GM23338 (cell line): ENCODE measurements at regions not wholly inside any gene's neighbourhood (a gene's known extent, or its start where the extent isn't known, plus 50 kb on each side); places are given as distances from the start of the nearest gene placed in this dataset.

Source experiments
- CREB1 ChIP-seq: fragments of 250-450 bp; sonication (Bioruptor Pico); IDR thresholded peaks from 2 replicates; pipeline ENCODE4 v1.5.0; 2020; ENCODE audit warnings: low read depth, mild to moderate bottlenecking, moderate library complexity
- CTCF ChIP-seq, 2 experiments: fragments of 200-600 bp in 1 of 2; sonication (generic) in 1 of 2; conservative IDR thresholded peaks; 2 replicates each; pipeline versions ENCODE4 v1.5.1 to v1.6.1; 2016 to 2017; ENCODE audit warnings: antibody characterized with exemption in 2 of 2, low read depth in 2 of 2, mild to moderate bottlenecking in 2 of 2, moderate library complexity in 1 of 2
- ETS1 ChIP-seq: IDR thresholded peaks from 2 replicates; pipeline ENCODE4 v1.6.1; 2016; ENCODE audit warnings: antibody characterized with exemption
- EZH2 ChIP-seq: fragments of 200-600 bp; sonication (generic); IDR thresholded peaks from one replicate; pipeline ENCODE4 v1.8.0; 2017; ENCODE audit warnings: antibody characterized with exemption, mild to moderate bottlenecking, low read depth; ENCODE audit not compliant: unreplicated experiment
- EZH2phosphoT487 ChIP-seq: fragments of 200-600 bp; sonication (generic); IDR thresholded peaks from one replicate; pipeline ENCODE4 v1.8.1; 2018; ENCODE audit warnings: antibody characterized with exemption; ENCODE audit not compliant: unreplicated experiment
- JUNB ChIP-seq: IDR thresholded peaks from one replicate; pipeline ENCODE4 v1.6.1; 2016; ENCODE audit warnings: antibody characterized with exemption; ENCODE audit not compliant: unreplicated experiment
- NANOG ChIP-seq: IDR thresholded peaks from 2 replicates; pipeline ENCODE4 v1.6.1; 2016; ENCODE audit warnings: antibody characterized with exemption, borderline replicate concordance
- POLR2AphosphoS5 ChIP-seq: IDR thresholded peaks from 2 replicates; pipeline ENCODE4 v1.6.1; 2016; ENCODE audit warnings: antibody characterized with exemption, low read depth
- REST ChIP-seq: IDR thresholded peaks from one replicate; pipeline ENCODE4 v1.6.1; 2018; ENCODE audit warnings: antibody characterized with exemption; ENCODE audit not compliant: unreplicated experiment
- STAT1 ChIP-seq: IDR thresholded peaks from one replicate; pipeline ENCODE4 v1.6.1; 2016; ENCODE audit warnings: antibody characterized with exemption; ENCODE audit not compliant: unreplicated experiment
- ZNF114 ChIP-seq: fragments of 250-450 bp; sonication (Bioruptor Pico); IDR thresholded peaks from 2 replicates; pipeline ENCODE4 v1.5.0; 2020; ENCODE audit warnings: mild to moderate bottlenecking, moderate library complexity
- ZNF331 ChIP-seq: fragments of 250-450 bp; sonication (Bioruptor Pico); IDR thresholded peaks from 2 replicates; pipeline ENCODE4 v1.5.0; 2020; ENCODE audit warnings: low read depth, mild to moderate bottlenecking, moderate library complexity
- ZNF462 ChIP-seq: fragments of 250-450 bp; sonication (Bioruptor Pico); IDR thresholded peaks from 2 replicates; pipeline ENCODE4 v1.5.0; 2020; ENCODE audit warnings: mild to moderate bottlenecking, moderate library complexity

GRCh38 chr10:3330663-3331062, 158.1 kb upstream of the PITRM1 start:
- no peak for TF ChIP-seq CTCF (conservative IDR thresholded peaks at IDR 0.05; ENCODE audit: low read depth in 2 of 2)
- TF ChIP-seq POLR2AphosphoS5 = no peak
- TF ChIP-seq CREB1 (CRISPR knock-in tag) = no peak
- TF ChIP-seq EZH2 = no peak
- TF ChIP-seq ETS1 = no peak
- no peak for TF ChIP-seq EZH2phosphoT487
- TF ChIP-seq ZNF462 (CRISPR knock-in tag) = no peak
- no peak for TF ChIP-seq JUNB
- no peak for TF ChIP-seq ZNF331 (CRISPR knock-in tag)
- TF ChIP-seq REST = no peak
- TF ChIP-seq NANOG = no peak
- TF ChIP-seq ZNF114 (CRISPR knock-in tag) = no peak
- no peak for TF ChIP-seq STAT1
